ENCODE measurements at regions not wholly inside any gene's neighbourhood (a gene's known extent, or its start where the extent isn't known, plus 50 kb on each side); places are given as distances from the start of the nearest gene placed in this dataset.

DNA sequence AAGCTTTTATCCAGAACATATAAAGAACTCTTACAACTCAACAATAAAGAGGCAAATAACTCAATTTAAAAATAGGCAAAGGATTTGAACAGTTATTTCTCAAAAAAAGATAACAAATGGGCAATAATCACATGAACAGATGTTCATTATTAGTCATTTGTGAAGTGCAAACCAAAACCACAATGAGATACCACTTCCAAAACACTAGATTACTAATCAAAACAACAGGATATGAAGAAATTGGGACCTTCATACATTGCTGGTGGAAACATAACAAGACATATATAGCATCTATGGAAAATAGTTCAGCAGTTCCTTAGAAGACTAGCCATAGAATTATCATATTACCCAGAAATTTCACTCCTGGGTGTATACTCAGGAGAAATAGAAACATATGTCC lies 224.6 kb downstream of the FBXO8 start:
- TF ChIP-seq, protein P1, sequence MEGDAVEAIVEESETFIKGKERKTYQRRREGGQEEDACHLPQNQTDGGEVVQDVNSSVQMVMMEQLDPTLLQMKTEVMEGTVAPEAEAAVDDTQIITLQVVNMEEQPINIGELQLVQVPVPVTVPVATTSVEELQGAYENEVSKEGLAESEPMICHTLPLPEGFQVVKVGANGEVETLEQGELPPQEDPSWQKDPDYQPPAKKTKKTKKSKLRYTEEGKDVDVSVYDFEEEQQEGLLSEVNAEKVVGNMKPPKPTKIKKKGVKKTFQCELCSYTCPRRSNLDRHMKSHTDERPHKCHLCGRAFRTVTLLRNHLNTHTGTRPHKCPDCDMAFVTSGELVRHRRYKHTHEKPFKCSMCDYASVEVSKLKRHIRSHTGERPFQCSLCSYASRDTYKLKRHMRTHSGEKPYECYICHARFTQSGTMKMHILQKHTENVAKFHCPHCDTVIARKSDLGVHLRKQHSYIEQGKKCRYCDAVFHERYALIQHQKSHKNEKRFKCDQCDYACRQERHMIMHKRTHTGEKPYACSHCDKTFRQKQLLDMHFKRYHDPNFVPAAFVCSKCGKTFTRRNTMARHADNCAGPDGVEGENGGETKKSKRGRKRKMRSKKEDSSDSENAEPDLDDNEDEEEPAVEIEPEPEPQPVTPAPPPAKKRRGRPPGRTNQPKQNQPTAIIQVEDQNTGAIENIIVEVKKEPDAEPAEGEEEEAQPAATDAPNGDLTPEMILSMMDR (IDR thresholded peaks at IDR 0.05) = no peak
- no peak for TF ChIP-seq POLR2A (IDR thresholded peaks at IDR 0.05)

Measured in right lobe of liver (tissue), 4 donors.